H1 (cell line): ENCODE measurements at regions not wholly inside any gene's neighbourhood (a gene's known extent, or its start where the extent isn't known, plus 50 kb on each side); places are given as distances from the start of the nearest gene placed in this dataset.

Experiments
- CTCF ChIA-PET: fragments of 300-600 bp; sonication (Branson Sonifier 250); formaldehyde crosslinking; loops from one replicate; lab custom pipeline; 2021; ENCODE audit not compliant: partially characterized antibody; lab: Charles Lee
- POLR2A ChIA-PET: fragments of 300-600 bp; sonication (Branson Sonifier 250); formaldehyde crosslinking; loops from one replicate; lab custom pipeline; 2021; ENCODE audit warnings: inconsistent platforms; ENCODE audit not compliant: partially characterized antibody; lab: Charles Lee
- DNase-seq, 2 experiments: peaks; one replicate each; pipeline versions ENCODE4 v3.0.0 to v3.0.0-alpha.2; 2010 to 2022; ENCODE audit warnings: low spot score in 2 of 2, low read depth in 1 of 2, mixed read lengths in 1 of 2
- FAIRE-seq: peaks from 2 replicates; lab custom pipeline; 2011; peaks lifted over from hg19 to GRCh38; lab: Jason Lieb, UNC
- H2AFZ ChIP-seq: 2 replicates; pipeline ENCODE4 v1.8.1; 2012; ENCODE audit warnings: low read length, inconsistent platforms
- H2AK5ac ChIP-seq: 2 replicates; pipeline ENCODE4 v1.6.1; 2013; ENCODE audit warnings: low read depth, low read length
- H2BK120ac ChIP-seq: replicated peaks from 2 replicates; pipeline ENCODE3; 2013; ENCODE audit warnings: low read depth, low read length, inconsistent platforms
- H2BK12ac ChIP-seq: 2 replicates; pipeline ENCODE4 v1.6.1; 2013; ENCODE audit warnings: low read depth, low read length
- H2BK15ac ChIP-seq: 2 replicates; pipeline ENCODE4 v1.6.1; 2013; ENCODE audit warnings: low read length
- H2BK20ac ChIP-seq: 2 replicates; pipeline ENCODE4 v1.6.1; 2013; ENCODE audit warnings: low read length
- H2BK5ac ChIP-seq: 2 replicates; pipeline ENCODE4 v1.6.1; 2013; ENCODE audit warnings: low read depth, low read length
- H3K14ac ChIP-seq: 2 replicates; pipeline ENCODE4 v1.6.1; 2013; ENCODE audit warnings: inconsistent platforms; ENCODE audit not compliant: insufficient read length
- H3K18ac ChIP-seq: 2 replicates; pipeline ENCODE4 v1.6.1; 2013; ENCODE audit warnings: low read length; ENCODE audit errors: extremely low read depth
- H3K23ac ChIP-seq: 2 replicates; pipeline ENCODE4 v1.6.1; 2013; ENCODE audit warnings: inconsistent platforms; ENCODE audit not compliant: insufficient read length
- H3K23me2 ChIP-seq: 2 replicates; pipeline ENCODE4 v1.6.1; 2013; ENCODE audit warnings: low read depth, low read length
- H3K27ac ChIP-seq: 2 replicates; pipeline ENCODE4 v1.6.1; 2011; ENCODE audit warnings: low read depth, low read length, inconsistent platforms
- H3K27me3 ChIP-seq, 4 experiments: replicated peaks in 1 of 4; 1 replicate in 1 of 4; 2 replicates in 3 of 4; pipeline versions ENCODE4 v1.6.1 to v1.8.1; 2011 to 2013; ENCODE audit warnings: low read length in 3 of 4, mild to moderate bottlenecking in 3 of 4, inconsistent platforms in 2 of 4, mixed read lengths in 2 of 4, moderate library complexity in 1 of 4; ENCODE audit not compliant: control insufficient read depth in 3 of 4, insufficient read depth in 3 of 4; ENCODE audit errors: extremely low read depth in 1 of 4
- H3K36me3 ChIP-seq, 4 experiments: 2 replicates each; pipeline versions ENCODE4 v1.6.1 to v1.8.1; 2011 to 2013; ENCODE audit warnings: mild to moderate bottlenecking in 4 of 4, low read length in 3 of 4, moderate library complexity in 2 of 4, control low read depth in 1 of 4, inconsistent platforms in 1 of 4; ENCODE audit not compliant: insufficient read depth in 4 of 4, control insufficient read depth in 2 of 4
- H3K4ac ChIP-seq: replicated peaks from 2 replicates; pipeline ENCODE3; 2013; ENCODE audit warnings: low read length, low read depth, mixed read lengths, inconsistent platforms; ENCODE audit not compliant: insufficient read length
- H3K4me1 ChIP-seq, 4 experiments: replicated peaks in 1 of 4; 1 replicate in 1 of 4; 2 replicates in 3 of 4; pipeline versions ENCODE4 v1.6.1 to v1.8.1; 2011 to 2013; ENCODE audit warnings: low read length in 3 of 4, inconsistent platforms in 2 of 4, mixed read lengths in 1 of 4; ENCODE audit not compliant: insufficient read depth in 4 of 4, control insufficient read depth in 3 of 4
- H3K4me2 ChIP-seq, 2 experiments: 2 replicates each; pipeline versions ENCODE4 v1.6.1 to v1.8.1; 2011 to 2013; ENCODE audit warnings: low read depth in 2 of 2, low read length in 2 of 2, control low read depth in 1 of 2, inconsistent platforms in 1 of 2, mild to moderate bottlenecking in 1 of 2; ENCODE audit not compliant: insufficient read depth in 1 of 2
- H3K4me3 ChIP-seq, 4 experiments: fragments of 200-600, 300-600 bp in 1 of 4; sonication (generic), shearing (Covaris generic), sonication (Bioruptor Twin) in 1 of 4; 2 replicates each; pipeline versions ENCODE4 v1.5.1 to v1.8.1; 2011 to 2016; ENCODE audit warnings: low read length in 4 of 4, low read depth in 3 of 4, control low read depth in 2 of 4, inconsistent platforms in 2 of 4, mild to moderate bottlenecking in 2 of 4, mixed read lengths in 1 of 4, moderate library complexity in 1 of 4; ENCODE audit not compliant: insufficient read depth in 2 of 4; ENCODE audit errors: extremely low read depth in 1 of 4
- H3K56ac ChIP-seq: replicated peaks from 2 replicates; pipeline ENCODE3; 2013; ENCODE audit warnings: low read depth, mild to moderate bottlenecking, mixed read lengths, low read length, inconsistent platforms; ENCODE audit not compliant: insufficient read length
- H3K79me1 ChIP-seq: 2 replicates; pipeline ENCODE4 v1.6.1; 2013; ENCODE audit warnings: low read depth, low read length, control low read depth
- H3K79me2 ChIP-seq, 2 experiments: 2 replicates each; pipeline versions ENCODE4 v1.6.1 to v1.8.1; 2012 to 2013; ENCODE audit warnings: low read length in 2 of 2, mild to moderate bottlenecking in 2 of 2, inconsistent platforms in 1 of 2; ENCODE audit not compliant: insufficient read depth in 2 of 2, control insufficient read depth in 1 of 2
- H3K9ac ChIP-seq, 4 experiments: replicated peaks in 1 of 4; 1 replicate in 1 of 4; 2 replicates in 3 of 4; pipeline versions ENCODE4 v1.6.1 to v1.8.1; 2011 to 2013; ENCODE audit warnings: low read depth in 3 of 4, low read length in 3 of 4, control low read depth in 2 of 4, mild to moderate bottlenecking in 2 of 4, moderate library complexity in 2 of 4, inconsistent platforms in 1 of 4; ENCODE audit errors: extremely low read depth in 1 of 4
- H3K9me3 ChIP-seq, 2 experiments: 2 replicates each; pipeline versions ENCODE4 v1.6.1 to v1.8.1; 2012 to 2013; ENCODE audit warnings: mild to moderate bottlenecking in 2 of 2, moderate library complexity in 2 of 2, control low read depth in 1 of 2, inconsistent platforms in 1 of 2, low read depth in 1 of 2, low read length in 1 of 2, mixed read lengths in 1 of 2; ENCODE audit not compliant: insufficient read depth in 2 of 2
- H4K20me1 ChIP-seq, 2 experiments: replicated peaks in 1 of 2; 2 replicates each; pipeline versions ENCODE3 to v1.8.1; 2011 to 2013; ENCODE audit warnings: inconsistent platforms in 2 of 2, low read length in 2 of 2, mild to moderate bottlenecking in 1 of 2; ENCODE audit not compliant: insufficient read depth in 2 of 2, control insufficient read depth in 1 of 2
- H4K5ac ChIP-seq: 2 replicates; pipeline ENCODE4 v1.6.1; 2013; ENCODE audit warnings: low read length, low read depth, mixed read lengths, inconsistent platforms; ENCODE audit not compliant: insufficient read length
- H4K8ac ChIP-seq: 2 replicates; pipeline ENCODE4 v1.8.0; 2013; ENCODE audit warnings: mild to moderate bottlenecking, moderate library complexity, low read length, inconsistent platforms; ENCODE audit not compliant: insufficient read depth; ENCODE audit errors: extremely low read depth
- H4K91ac ChIP-seq: replicated peaks from 2 replicates; pipeline ENCODE3; 2013; ENCODE audit warnings: low read length, mixed read lengths, inconsistent platforms; ENCODE audit not compliant: insufficient read length
- CBX8 ChIP-seq: fragments of 300-800, 300-1000 bp; sonication (generic); IDR thresholded peaks from 2 replicates; pipeline ENCODE4 v1.7.1; 2016; ENCODE audit warnings: low read depth, low read length, borderline replicate concordance
- HDAC2 ChIP-seq, 2 experiments: fragments of 300-600 bp in 1 of 2; sonication (generic) in 1 of 2; IDR thresholded peaks; 2 replicates each; pipeline ENCODE4 v1.6.1; 2011 to 2012; ENCODE audit warnings: low read depth in 2 of 2, low read length in 2 of 2, mild to moderate bottlenecking in 2 of 2, moderate library complexity in 2 of 2, borderline replicate concordance in 1 of 2, inconsistent platforms in 1 of 2
- JUN ChIP-seq: IDR thresholded peaks from 2 replicates; pipeline ENCODE4 v1.6.1; 2011; ENCODE audit warnings: low read depth, mild to moderate bottlenecking, improper control_type of control experiment, low read length
- TCF12 ChIP-seq: IDR thresholded peaks from 2 replicates; pipeline ENCODE4 v1.6.1; 2011; ENCODE audit warnings: low read depth, mild to moderate bottlenecking, low read length
- WGBS, 2 experiments: shearing (Covaris generic) in 1 of 2; methylation state at CpG; one replicate each; pipeline versions ENCODE4 v1.1.6 to v1.1.7; 2013 to 2015; ENCODE audit warnings: low lambda C conversion rate in 2 of 2, mixed read lengths in 2 of 2, inconsistent platforms in 1 of 2, low coverage in 1 of 2, missing lambda C conversion rate in 1 of 2; ENCODE audit not compliant: insufficient replicate concordance in 2 of 2, insufficient coverage in 1 of 2, insufficient read length in 1 of 2; ENCODE audit errors: extremely low coverage in 1 of 2, missing lambda C conversion rate in 1 of 2; 5-methylcytosine and 5-hydroxymethylcytosine counted together

- Histone ChIP-seq H2BK12ac (no peak overlapping the region), H4K5ac (no peak overlapping the region), H2BK120ac (no peak overlapping the region), H3K23ac (no peak overlapping the region), H3K4me3 (no peak overlapping the region), H3K4me2 (no peak overlapping the region), H2AK5ac (no peak overlapping the region), H3K79me1 (no peaks in the 10 kb centered on the region), H3K27ac (no peak overlapping the region), H2BK5ac (no peak overlapping the region), H3K23me2 (no peaks in the 10 kb centered on the region), H3K18ac (no peak overlapping the region), H3K79me2 (no peaks in the 10 kb centered on the region), H2BK20ac (no peak overlapping the region), H3K9ac (no peak overlapping the region), H3K4ac (no peak overlapping the region), H4K91ac (no peak overlapping the region), H4K8ac (no peak overlapping the region), H4K20me1 (no peaks in the 10 kb centered on the region), H2AFZ (no peak overlapping the region), H3K56ac (no peak overlapping the region), H3K27me3 (no peaks in the 10 kb centered on the region), H3K36me3 (no peaks in the 10 kb centered on the region), H2BK15ac (no peak overlapping the region), H3K14ac (no peak overlapping the region), H3K4me1 (no peaks in the 10 kb centered on the region), H3K9me3 (no peaks in the 10 kb centered on the region)
- ChIA-PET POLR2A (no interaction called here), CTCF (interaction anchor here (0.9 to 1.3 kb wide), 3 partner anchors 13 to 1039 kb away, joined by 3 to 4 read pairs (median 3); no protein-coding TSS in a partner anchor)
- DNase-seq (no peak), FAIRE-seq (no peak)
- 92% methylated on average over 3 of the region's 3 CpGs; no CpG with 5 or more reads in 1 of the 2 experiments for WGBS, 2 experiments
- TF ChIP-seq CBX8 (no peak), JUN (no peak), TCF12 (no peak), HDAC2 (IDR thresholded peaks at IDR 0.05; ENCODE audit: borderline replicate concordance in 1 of 2, low read depth in 2 of 2, low read length in 2 of 2) (no peak)
Observed at GRCh38 chr15:96716478-96716877, 386.0 kb downstream of the NR2F2 start.
